NB4 (cell line): ENCODE measurements at regions not wholly inside any gene's neighbourhood (a gene's known extent, or its start where the extent isn't known, plus 50 kb on each side); places are given as distances from the start of the nearest gene placed in this dataset.

Experiments used
- MAX ChIP-seq: IDR thresholded peaks from 2 replicates; pipeline ENCODE4 v1.6.1; 2011; ENCODE audit warnings: low read depth, low read length
- MYC ChIP-seq: IDR thresholded peaks from 2 replicates; pipeline ENCODE4 v1.6.1; 2011; ENCODE audit warnings: low read depth, low read length
- POLR2A ChIP-seq: IDR thresholded peaks from 2 replicates; pipeline ENCODE4 v1.6.1; 2011; ENCODE audit warnings: mild to moderate bottlenecking; ENCODE audit not compliant: insufficient read length; ENCODE audit errors: extremely low read depth
- TF ChIP-seq, protein P1 (sequence below): IDR thresholded peaks from one replicate; pipeline ENCODE4 v1.5.1; 2012; ENCODE audit warnings: low read depth, low read length

DNA sequence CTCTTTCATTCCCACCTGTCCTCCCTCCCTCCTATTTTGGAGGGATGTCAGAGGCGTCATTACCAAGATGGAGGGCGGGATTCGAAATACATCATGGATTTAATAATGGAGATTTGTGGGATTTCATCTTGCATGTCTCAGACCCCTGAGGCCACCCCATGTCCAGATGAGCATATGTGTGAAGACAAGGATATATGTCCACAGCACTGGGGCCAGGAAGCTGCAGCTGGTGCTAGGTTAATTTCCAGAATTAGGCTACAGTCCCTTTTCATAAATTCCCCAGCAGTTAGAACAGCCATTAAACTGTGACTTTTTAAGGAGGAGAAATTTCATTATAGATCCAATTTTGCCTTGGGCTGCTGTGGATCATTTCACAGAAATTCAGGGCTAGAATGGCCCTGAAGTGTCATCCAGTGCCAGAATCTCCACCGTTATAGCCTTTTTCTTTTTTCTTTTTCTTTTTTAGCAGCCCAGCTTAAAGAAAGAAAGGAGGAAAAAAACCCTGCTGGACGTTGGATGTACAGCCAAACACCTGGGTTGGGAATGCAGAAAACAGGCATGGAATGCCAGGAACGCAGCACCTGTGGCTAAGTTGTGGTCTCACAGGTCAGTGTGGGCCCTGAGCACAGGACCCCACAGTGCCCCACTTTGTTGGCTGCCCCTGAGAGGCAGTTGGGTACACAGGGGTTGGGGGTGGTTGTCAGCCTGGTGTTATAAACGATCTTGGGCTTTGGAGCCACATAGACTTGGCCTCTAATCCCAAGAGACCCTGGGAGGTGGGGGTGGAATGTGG lies 50.2 kb upstream of the CXCL14 start:
- TF ChIP-seq POLR2A (no peak), MAX (no peak), MYC (no peak)
- TF ChIP-seq, protein P1, sequence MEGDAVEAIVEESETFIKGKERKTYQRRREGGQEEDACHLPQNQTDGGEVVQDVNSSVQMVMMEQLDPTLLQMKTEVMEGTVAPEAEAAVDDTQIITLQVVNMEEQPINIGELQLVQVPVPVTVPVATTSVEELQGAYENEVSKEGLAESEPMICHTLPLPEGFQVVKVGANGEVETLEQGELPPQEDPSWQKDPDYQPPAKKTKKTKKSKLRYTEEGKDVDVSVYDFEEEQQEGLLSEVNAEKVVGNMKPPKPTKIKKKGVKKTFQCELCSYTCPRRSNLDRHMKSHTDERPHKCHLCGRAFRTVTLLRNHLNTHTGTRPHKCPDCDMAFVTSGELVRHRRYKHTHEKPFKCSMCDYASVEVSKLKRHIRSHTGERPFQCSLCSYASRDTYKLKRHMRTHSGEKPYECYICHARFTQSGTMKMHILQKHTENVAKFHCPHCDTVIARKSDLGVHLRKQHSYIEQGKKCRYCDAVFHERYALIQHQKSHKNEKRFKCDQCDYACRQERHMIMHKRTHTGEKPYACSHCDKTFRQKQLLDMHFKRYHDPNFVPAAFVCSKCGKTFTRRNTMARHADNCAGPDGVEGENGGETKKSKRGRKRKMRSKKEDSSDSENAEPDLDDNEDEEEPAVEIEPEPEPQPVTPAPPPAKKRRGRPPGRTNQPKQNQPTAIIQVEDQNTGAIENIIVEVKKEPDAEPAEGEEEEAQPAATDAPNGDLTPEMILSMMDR, result no peak
